ENCODE measurements at regions not wholly inside any gene's neighbourhood (a gene's known extent, or its start where the extent isn't known, plus 50 kb on each side); places are given as distances from the start of the nearest gene placed in this dataset.
"Not testable (repeated sequence)": the region's sequence is repeated elsewhere in the genome, so short reads cannot be mapped to it uniquely, and the experiment has no call there.

DNA sequence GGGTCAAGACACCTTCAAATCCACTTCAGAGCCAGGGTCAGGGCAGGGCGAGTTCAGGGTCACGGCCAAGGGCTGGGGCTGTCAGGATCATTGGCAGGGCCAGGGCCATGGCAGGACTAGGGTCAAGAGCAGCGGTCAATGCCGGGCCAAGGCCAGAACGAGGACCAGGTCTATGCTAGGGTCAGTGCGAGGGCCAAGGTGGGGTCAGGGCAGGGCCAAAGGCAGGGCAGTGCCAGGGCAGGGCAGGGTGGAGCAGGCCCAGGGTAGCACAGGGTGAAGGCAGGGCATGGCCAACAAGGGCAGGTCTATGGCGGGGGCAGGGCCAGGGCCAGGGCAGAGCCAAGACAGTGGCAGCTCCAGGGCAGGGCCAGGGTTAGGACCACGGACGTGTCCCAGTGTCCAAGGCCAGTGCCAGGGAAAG is 154.0 kb downstream of the LIPI start:
- Histone ChIP-seq H3K9me3 (ENCODE audit: control insufficient read depth, insufficient read depth, low read depth, low read length) (no peaks in the 10 kb centered on the region), H3K27ac (ENCODE audit: low read length) (no peak overlapping the region), H3K4me1 (ENCODE audit: control insufficient read depth, insufficient read depth, low read length) (no peaks in the 10 kb centered on the region), H3K27me3 (ENCODE audit: control insufficient read depth, insufficient read depth, low read length) (no peaks in the 10 kb centered on the region), H3K36me3 (ENCODE audit: control insufficient read depth, insufficient read depth, low read length) (no peaks in the 10 kb centered on the region), H3K4me3 (ENCODE audit: low read depth in 2 of 2, low read length in 2 of 2) (no peak overlapping the region)
- TF ChIP-seq, protein P1, sequence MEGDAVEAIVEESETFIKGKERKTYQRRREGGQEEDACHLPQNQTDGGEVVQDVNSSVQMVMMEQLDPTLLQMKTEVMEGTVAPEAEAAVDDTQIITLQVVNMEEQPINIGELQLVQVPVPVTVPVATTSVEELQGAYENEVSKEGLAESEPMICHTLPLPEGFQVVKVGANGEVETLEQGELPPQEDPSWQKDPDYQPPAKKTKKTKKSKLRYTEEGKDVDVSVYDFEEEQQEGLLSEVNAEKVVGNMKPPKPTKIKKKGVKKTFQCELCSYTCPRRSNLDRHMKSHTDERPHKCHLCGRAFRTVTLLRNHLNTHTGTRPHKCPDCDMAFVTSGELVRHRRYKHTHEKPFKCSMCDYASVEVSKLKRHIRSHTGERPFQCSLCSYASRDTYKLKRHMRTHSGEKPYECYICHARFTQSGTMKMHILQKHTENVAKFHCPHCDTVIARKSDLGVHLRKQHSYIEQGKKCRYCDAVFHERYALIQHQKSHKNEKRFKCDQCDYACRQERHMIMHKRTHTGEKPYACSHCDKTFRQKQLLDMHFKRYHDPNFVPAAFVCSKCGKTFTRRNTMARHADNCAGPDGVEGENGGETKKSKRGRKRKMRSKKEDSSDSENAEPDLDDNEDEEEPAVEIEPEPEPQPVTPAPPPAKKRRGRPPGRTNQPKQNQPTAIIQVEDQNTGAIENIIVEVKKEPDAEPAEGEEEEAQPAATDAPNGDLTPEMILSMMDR (IDR thresholded peaks at IDR 0.05), result no peak
- TF ChIP-seq, protein P2, sequence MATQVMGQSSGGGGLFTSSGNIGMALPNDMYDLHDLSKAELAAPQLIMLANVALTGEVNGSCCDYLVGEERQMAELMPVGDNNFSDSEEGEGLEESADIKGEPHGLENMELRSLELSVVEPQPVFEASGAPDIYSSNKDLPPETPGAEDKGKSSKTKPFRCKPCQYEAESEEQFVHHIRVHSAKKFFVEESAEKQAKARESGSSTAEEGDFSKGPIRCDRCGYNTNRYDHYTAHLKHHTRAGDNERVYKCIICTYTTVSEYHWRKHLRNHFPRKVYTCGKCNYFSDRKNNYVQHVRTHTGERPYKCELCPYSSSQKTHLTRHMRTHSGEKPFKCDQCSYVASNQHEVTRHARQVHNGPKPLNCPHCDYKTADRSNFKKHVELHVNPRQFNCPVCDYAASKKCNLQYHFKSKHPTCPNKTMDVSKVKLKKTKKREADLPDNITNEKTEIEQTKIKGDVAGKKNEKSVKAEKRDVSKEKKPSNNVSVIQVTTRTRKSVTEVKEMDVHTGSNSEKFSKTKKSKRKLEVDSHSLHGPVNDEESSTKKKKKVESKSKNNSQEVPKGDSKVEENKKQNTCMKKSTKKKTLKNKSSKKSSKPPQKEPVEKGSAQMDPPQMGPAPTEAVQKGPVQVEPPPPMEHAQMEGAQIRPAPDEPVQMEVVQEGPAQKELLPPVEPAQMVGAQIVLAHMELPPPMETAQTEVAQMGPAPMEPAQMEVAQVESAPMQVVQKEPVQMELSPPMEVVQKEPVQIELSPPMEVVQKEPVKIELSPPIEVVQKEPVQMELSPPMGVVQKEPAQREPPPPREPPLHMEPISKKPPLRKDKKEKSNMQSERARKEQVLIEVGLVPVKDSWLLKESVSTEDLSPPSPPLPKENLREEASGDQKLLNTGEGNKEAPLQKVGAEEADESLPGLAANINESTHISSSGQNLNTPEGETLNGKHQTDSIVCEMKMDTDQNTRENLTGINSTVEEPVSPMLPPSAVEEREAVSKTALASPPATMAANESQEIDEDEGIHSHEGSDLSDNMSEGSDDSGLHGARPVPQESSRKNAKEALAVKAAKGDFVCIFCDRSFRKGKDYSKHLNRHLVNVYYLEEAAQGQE (IDR thresholded peaks at IDR 0.05; ENCODE audit: insufficient read depth in 1 of 2, low read depth in 2 of 2, low read length in 1 of 2), result no peak
- TF ChIP-seq POLR2AphosphoS5 (IDR thresholded peaks at IDR 0.05; ENCODE audit: low read depth, low read length) (no peak), SIN3A (IDR thresholded peaks at IDR 0.05; ENCODE audit: borderline replicate concordance, insufficient read depth, low read depth, low read length) (no peak), TCF7L2 (IDR thresholded peaks at IDR 0.05; ENCODE audit: low read depth, low read length) (no peak)
- in situ Hi-C loops (cut with HindIII; ENCODE audit: low pct_unique_long_range_greater_than_20kb, low sequenced_read_pairs) (no loop called here), intact Hi-C loops (cut with micrococcal nuclease; ENCODE audit: unreplicated experiment) (no loop called here)
- BruUV-seq (replicated peaks), result no TSS peak
- ChIA-PET POLR2A (no interaction called here), CTCF (no interaction called here)
- ATAC-seq (no peak), DNase-seq (ENCODE audit: low read depth, low spot score) (no peak)

DNA sequence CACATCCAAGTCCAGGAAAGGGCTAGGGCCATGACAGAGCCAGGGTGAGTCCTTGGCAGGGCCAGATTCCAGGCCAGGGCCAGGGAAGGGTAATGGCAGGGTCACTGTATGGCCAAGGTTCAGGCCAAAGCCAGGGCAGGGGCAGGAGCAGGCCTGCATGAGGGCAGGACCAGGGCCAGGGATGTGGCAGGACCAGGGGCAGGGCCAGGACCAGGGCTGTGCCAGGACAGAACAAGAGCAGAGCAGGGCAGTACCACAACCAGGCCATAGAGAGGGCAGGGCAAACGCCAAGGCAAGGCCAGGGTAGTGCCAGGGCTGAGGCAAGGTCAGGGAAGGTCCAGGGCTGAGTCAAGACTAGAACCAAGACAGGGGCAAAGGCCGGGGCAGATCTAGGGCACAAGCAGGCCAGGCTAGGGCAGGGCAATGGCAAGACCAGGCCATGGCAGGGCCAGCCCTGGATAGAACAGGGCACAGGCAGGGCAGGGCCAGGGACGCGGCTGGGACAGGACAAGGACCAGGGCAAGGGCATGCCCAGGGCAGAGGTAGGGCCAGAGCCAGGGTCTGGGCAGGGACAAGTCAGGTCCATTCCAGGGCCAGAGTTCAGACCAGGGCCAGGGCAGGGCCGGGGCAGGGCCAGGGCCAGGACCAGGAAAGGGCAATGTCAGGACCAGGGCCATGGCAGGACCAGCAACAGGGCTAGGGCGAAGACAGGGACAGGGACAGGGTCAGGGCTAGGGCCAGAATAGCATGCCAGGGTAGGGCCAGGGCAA is 154.8 kb downstream of the LIPI start:
- H3K9me3 ChIP-seq (ENCODE audit: control insufficient read depth, insufficient read depth, low read depth, low read length); BruUV-seq (replicated peaks); ATAC-seq; CTCF ChIA-PET; H3K36me3 ChIP-seq (ENCODE audit: control insufficient read depth, insufficient read depth, low read length); H3K27me3 ChIP-seq (ENCODE audit: control insufficient read depth, insufficient read depth, low read length); intact Hi-C loops (cut with micrococcal nuclease; ENCODE audit: unreplicated experiment); H3K4me1 ChIP-seq (ENCODE audit: control insufficient read depth, insufficient read depth, low read length); DNase-seq (ENCODE audit: low read depth, low spot score); H3K4me3 ChIP-seq (ENCODE audit: low read depth in 2 of 2, low read length in 2 of 2); POLR2A ChIA-PET; H3K27ac ChIP-seq (ENCODE audit: low read length); in situ Hi-C loops (cut with HindIII; ENCODE audit: low pct_unique_long_range_greater_than_20kb, low sequenced_read_pairs): not testable (repeated sequence)

DNA sequence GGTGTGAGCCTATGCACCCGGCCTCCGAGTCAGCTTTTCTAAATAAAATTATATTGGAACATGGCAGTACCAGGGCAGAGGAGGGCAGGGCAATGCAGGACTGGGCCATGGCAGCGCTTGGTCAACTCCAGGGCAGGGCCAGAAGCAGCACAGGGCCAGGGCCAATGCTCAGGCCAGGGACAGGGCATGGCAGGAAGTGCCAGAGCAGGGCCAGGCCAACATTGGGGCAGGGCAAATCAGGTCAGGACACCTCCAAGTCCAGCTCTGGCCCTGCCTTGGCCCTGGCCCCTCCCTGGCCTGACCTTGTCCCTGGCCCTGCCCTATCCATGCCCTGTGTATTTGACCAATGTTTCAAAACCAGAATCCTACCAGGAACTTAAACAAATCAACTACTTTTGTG is 156.1 kb downstream of the LIPI start:
- in situ Hi-C loops (cut with HindIII; ENCODE audit: low pct_unique_long_range_greater_than_20kb, low sequenced_read_pairs), result no loop called here
- no peaks in the 10 kb centered on the region for H3K36me3 ChIP-seq (ENCODE audit: control insufficient read depth, insufficient read depth, low read length)
- H3K27ac ChIP-seq (ENCODE audit: low read length), result no peak overlapping the region
- DNase-seq (ENCODE audit: low read depth, low spot score) (no peak), ATAC-seq (no peak)
- TF ChIP-seq TCF7L2 (IDR thresholded peaks at IDR 0.05; ENCODE audit: low read depth, low read length) (no peak), SIN3A (IDR thresholded peaks at IDR 0.05; ENCODE audit: borderline replicate concordance, insufficient read depth, low read depth, low read length) (no peak), POLR2AphosphoS5 (IDR thresholded peaks at IDR 0.05; ENCODE audit: low read depth, low read length) (no peak)
- TF ChIP-seq, protein P2 (IDR thresholded peaks at IDR 0.05; ENCODE audit: insufficient read depth in 1 of 2, low read depth in 2 of 2, low read length in 1 of 2), result no peak
- TF ChIP-seq, protein P1 (IDR thresholded peaks at IDR 0.05), result no peak
- intact Hi-C loops (cut with micrococcal nuclease; ENCODE audit: unreplicated experiment), result no loop called here
- no TSS peak for BruUV-seq (replicated peaks)
- no peaks in the 10 kb centered on the region for H3K9me3 ChIP-seq (ENCODE audit: control insufficient read depth, insufficient read depth, low read depth, low read length)
- POLR2A ChIA-PET, result no interaction called here
- CTCF ChIA-PET, result no interaction called here
- no peaks in the 10 kb centered on the region for H3K27me3 ChIP-seq (ENCODE audit: control insufficient read depth, insufficient read depth, low read length)
- H3K4me3 ChIP-seq (ENCODE audit: low read depth in 2 of 2, low read length in 2 of 2), result no peak overlapping the region
- H3K4me1 ChIP-seq (ENCODE audit: control insufficient read depth, insufficient read depth, low read length), result no peaks in the 10 kb centered on the region

Measured in Panc1 (cell line).